ENCODE measurements at regions not wholly inside any gene's neighbourhood (a gene's known extent, or its start where the extent isn't known, plus 50 kb on each side); places are given as distances from the start of the nearest gene placed in this dataset.

- Mint-ChIP-seq H3K27ac (no peak overlapping the region), H3K4me1 (ENCODE audit: low read depth) (peaks cover 4% of the 10 kb centered on the region), H3K36me3 (ENCODE audit: low read depth) (no peaks in the 10 kb centered on the region), H3K4me3 (no peak overlapping the region), H3K27me3 (ENCODE audit: insufficient read depth) (peaks cover 5% of the 10 kb centered on the region), H3K9me3 (peaks cover 4% of the 10 kb centered on the region)
- intact Hi-C loops (cut with micrococcal nuclease) = no loop called here
- DNase-seq (ENCODE audit: low spot score) = no peak
Observed at GRCh38 chr22:27138471-27138870, 481.1 kb downstream of the MIAT start.

GRCh38 chr22:27139935-27140511 lies 482.6 kb downstream of the MIAT start:
- intact Hi-C loops (cut with micrococcal nuclease) = no loop called here
- Mint-ChIP-seq H3K36me3 (ENCODE audit: low read depth) (no peaks in the 10 kb centered on the region), H3K9me3 (peaks cover 4% of the 10 kb centered on the region), H3K27me3 (ENCODE audit: insufficient read depth) (peaks cover 5% of the 10 kb centered on the region), H3K27ac (no peak overlapping the region), H3K4me3 (no peak overlapping the region), H3K4me1 (ENCODE audit: low read depth) (no peaks in the 10 kb centered on the region)
- DNase-seq (ENCODE audit: low spot score) = no peak

GRCh38 chr22:27142286-27142685 lies 484.9 kb downstream of the MIAT start:
- no peak overlapping the region for H3K27ac Mint-ChIP-seq
- no peaks in the 10 kb centered on the region for H3K4me1 Mint-ChIP-seq (ENCODE audit: low read depth)
- DNase-seq (ENCODE audit: low spot score) = no peak
- H3K9me3 Mint-ChIP-seq = no peaks in the 10 kb centered on the region
- no peak overlapping the region for H3K4me3 Mint-ChIP-seq
- intact Hi-C loops (cut with micrococcal nuclease) = no loop called here
- H3K27me3 Mint-ChIP-seq (ENCODE audit: insufficient read depth) = peaks cover 3% of the 10 kb centered on the region
- H3K36me3 Mint-ChIP-seq (ENCODE audit: low read depth) = no peaks in the 10 kb centered on the region

- Mint-ChIP-seq H3K4me3 (no peak overlapping the region), H3K27me3 (ENCODE audit: insufficient read depth) (peaks cover 3% of the 10 kb centered on the region), H3K27ac (no peak overlapping the region), H3K9me3 (peaks cover 8% of the 10 kb centered on the region), H3K36me3 (ENCODE audit: low read depth) (no peaks in the 10 kb centered on the region), H3K4me1 (ENCODE audit: low read depth) (no peaks in the 10 kb centered on the region)
- intact Hi-C loops (cut with micrococcal nuclease) = no loop called here
- DNase-seq (ENCODE audit: low spot score) = no peak
Observed at GRCh38 chr22:27144321-27144720, 486.9 kb downstream of the MIAT start.

- Mint-ChIP-seq H3K27me3 (ENCODE audit: insufficient read depth) (peaks cover 3% of the 10 kb centered on the region), H3K9me3 (peaks cover 12% of the 10 kb centered on the region), H3K36me3 (ENCODE audit: low read depth) (no peaks in the 10 kb centered on the region), H3K4me3 (no peak overlapping the region), H3K27ac (no peak overlapping the region), H3K4me1 (ENCODE audit: low read depth) (no peaks in the 10 kb centered on the region)
- intact Hi-C loops (cut with micrococcal nuclease) = no loop called here
- DNase-seq (ENCODE audit: low spot score) = no peak
Observed at GRCh38 chr22:27146866-27147633, 489.7 kb downstream of the MIAT start.

DNA sequence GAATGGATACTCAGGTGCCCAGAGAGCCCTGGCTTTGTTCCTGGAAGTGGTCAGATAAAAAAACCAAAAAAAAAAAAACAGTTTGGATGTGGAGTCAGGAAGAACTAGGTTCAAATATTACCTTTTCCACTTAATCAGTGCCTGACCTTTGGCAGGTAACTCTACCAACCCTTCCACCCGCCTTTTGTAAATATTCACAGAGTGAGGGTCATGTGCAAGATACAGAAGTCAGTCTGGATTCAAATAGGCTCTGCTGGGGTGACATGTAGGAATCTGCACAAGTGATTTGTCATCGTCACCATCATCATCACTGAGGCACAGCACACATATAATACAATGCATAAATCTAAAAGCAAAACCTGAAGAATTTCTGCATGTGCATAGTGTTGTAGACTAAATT lies 490.7 kb downstream of the MIAT start:
- no peaks in the 10 kb centered on the region for H3K4me1 Mint-ChIP-seq (ENCODE audit: low read depth)
- intact Hi-C loops (cut with micrococcal nuclease) = no loop called here
- H3K9me3 Mint-ChIP-seq = peaks cover 12% of the 10 kb centered on the region
- no peak overlapping the region for H3K4me3 Mint-ChIP-seq
- no peaks in the 10 kb centered on the region for H3K36me3 Mint-ChIP-seq (ENCODE audit: low read depth)
- DNase-seq (ENCODE audit: low spot score) = no peak
- H3K27ac Mint-ChIP-seq = no peak overlapping the region
- H3K27me3 Mint-ChIP-seq (ENCODE audit: insufficient read depth) = peaks cover 3% of the 10 kb centered on the region

DNA sequence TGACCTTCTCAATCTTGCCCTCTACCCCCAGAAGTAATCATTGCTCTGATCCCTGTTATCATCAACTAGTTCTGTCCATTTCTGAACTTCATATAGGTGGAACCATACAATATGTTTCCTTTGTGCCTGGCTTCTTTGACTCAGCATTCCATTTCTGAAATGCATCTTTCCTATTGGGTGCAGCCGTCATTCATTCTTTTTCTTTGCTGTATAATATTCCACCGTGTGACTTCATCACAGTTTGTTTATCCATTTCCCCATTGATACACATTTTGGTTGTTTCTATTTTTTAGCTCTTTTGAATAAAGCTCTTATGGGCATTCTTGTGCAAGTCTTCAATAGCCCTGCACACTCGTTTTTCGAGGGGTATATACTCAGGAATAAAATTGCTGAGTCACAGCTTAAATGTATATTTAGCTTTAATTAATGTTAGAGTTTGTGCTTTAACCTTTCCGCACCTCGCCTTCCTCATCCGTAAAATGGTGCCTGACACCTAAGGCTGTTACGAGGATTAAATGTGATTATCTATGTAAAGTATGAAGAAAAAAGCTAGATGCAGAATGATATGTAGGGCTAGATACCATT lies 491.6 kb downstream of the MIAT start:
- H3K27ac Mint-ChIP-seq = no peak overlapping the region
- H3K27me3 Mint-ChIP-seq (ENCODE audit: insufficient read depth) = peaks cover 3% of the 10 kb centered on the region
- H3K36me3 Mint-ChIP-seq (ENCODE audit: low read depth) = no peaks in the 10 kb centered on the region
- H3K4me1 Mint-ChIP-seq (ENCODE audit: low read depth) = no peaks in the 10 kb centered on the region
- peaks cover 12% of the 10 kb centered on the region for H3K9me3 Mint-ChIP-seq
- no peak for DNase-seq (ENCODE audit: low spot score)
- no peak overlapping the region for H3K4me3 Mint-ChIP-seq
- intact Hi-C loops (cut with micrococcal nuclease) = no loop called here

DNA sequence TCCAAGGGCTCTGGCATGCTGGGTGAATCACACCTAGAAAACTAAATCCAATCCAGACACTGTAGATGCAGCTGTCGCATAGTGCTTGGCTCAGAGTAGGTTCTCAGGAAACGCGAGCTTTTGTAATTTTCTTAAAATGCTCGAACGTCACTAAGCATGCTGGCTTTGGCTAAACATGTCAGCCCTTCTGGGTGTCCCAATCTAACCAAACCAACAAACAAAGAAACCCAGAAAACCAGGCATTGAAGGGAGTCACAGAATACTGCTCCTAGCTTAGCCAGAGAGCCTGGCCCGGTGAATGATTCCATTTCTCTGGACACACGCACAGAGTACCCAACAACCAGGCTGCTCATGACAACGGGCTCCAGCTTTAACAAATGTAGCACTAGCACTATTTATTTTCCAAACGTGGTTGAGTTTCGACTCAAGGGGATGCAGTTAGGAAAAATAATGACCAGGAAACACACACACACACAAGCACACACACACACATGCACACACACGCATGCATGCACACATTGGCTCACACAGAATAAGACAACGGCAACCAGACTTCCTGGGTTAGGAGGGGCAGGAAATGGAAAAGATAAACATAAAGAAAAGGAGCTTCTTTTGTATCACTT lies 492.6 kb downstream of the MIAT start:
- intact Hi-C loops (cut with micrococcal nuclease) = no loop called here
- no peaks in the 10 kb centered on the region for H3K4me1 Mint-ChIP-seq (ENCODE audit: low read depth)
- DNase-seq (ENCODE audit: low spot score) = no peak
- H3K9me3 Mint-ChIP-seq = peaks cover 12% of the 10 kb centered on the region
- no peak overlapping the region for H3K27ac Mint-ChIP-seq
- no peak overlapping the region for H3K4me3 Mint-ChIP-seq
- no peaks in the 10 kb centered on the region for H3K36me3 Mint-ChIP-seq (ENCODE audit: low read depth)
- H3K27me3 Mint-ChIP-seq (ENCODE audit: insufficient read depth) = peaks cover 3% of the 10 kb centered on the region

DNA sequence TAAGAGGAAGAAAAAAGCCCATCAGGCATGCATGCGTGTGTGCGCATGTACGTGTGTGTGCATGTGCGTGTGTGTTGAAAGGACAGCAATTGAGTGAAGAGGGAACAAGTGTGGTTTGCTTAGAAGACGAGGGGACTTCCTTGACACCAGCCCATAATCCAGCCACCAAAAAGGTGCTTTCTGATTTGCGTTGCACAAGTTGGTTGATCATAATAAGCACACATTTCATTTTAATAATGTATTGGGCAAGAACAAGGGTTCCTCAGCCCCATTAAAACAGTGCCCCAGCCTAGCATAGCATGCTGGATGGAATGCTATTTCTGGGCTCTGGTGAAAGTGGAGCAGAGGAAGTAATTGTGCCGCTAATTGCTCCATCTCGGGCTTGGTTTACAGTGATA lies 493.2 kb downstream of the MIAT start:
- DNase-seq (ENCODE audit: low spot score) = no peak
- intact Hi-C loops (cut with micrococcal nuclease) = no loop called here
- H3K36me3 Mint-ChIP-seq (ENCODE audit: low read depth) = no peaks in the 10 kb centered on the region
- H3K4me3 Mint-ChIP-seq = no peak overlapping the region
- peaks cover 3% of the 10 kb centered on the region for H3K27me3 Mint-ChIP-seq (ENCODE audit: insufficient read depth)
- no peak overlapping the region for H3K27ac Mint-ChIP-seq
- H3K9me3 Mint-ChIP-seq = peaks cover 12% of the 10 kb centered on the region
- H3K4me1 Mint-ChIP-seq (ENCODE audit: low read depth) = no peaks in the 10 kb centered on the region

- Mint-ChIP-seq H3K27me3 (ENCODE audit: insufficient read depth) (peaks cover 3% of the 10 kb centered on the region), H3K36me3 (ENCODE audit: low read depth) (no peaks in the 10 kb centered on the region), H3K27ac (no peak overlapping the region), H3K4me3 (no peak overlapping the region), H3K4me1 (ENCODE audit: low read depth) (no peaks in the 10 kb centered on the region), H3K9me3 (peaks cover 12% of the 10 kb centered on the region)
- intact Hi-C loops (cut with micrococcal nuclease) = no loop called here
- no peak for DNase-seq (ENCODE audit: low spot score)
Observed at GRCh38 chr22:27151407-27151806, 494.0 kb downstream of the MIAT start.

- intact Hi-C loops (cut with micrococcal nuclease) = no loop called here
- H3K36me3 Mint-ChIP-seq (ENCODE audit: low read depth) = no peaks in the 10 kb centered on the region
- H3K27ac Mint-ChIP-seq = no peak overlapping the region
Observed at GRCh38 chr22:27152033-27152432, 494.6 kb downstream of the MIAT start.

GRCh38 chr22:27152883-27153282 lies 495.5 kb downstream of the MIAT start:
- H3K27me3 Mint-ChIP-seq (ENCODE audit: insufficient read depth) = peaks cover 4% of the 10 kb centered on the region
- H3K27ac Mint-ChIP-seq = no peak overlapping the region
- intact Hi-C loops (cut with micrococcal nuclease) = no loop called here
- peaks cover 12% of the 10 kb centered on the region for H3K9me3 Mint-ChIP-seq
- no peaks in the 10 kb centered on the region for H3K36me3 Mint-ChIP-seq (ENCODE audit: low read depth)
- no peak for DNase-seq (ENCODE audit: low spot score)
- H3K4me1 Mint-ChIP-seq (ENCODE audit: low read depth) = no peaks in the 10 kb centered on the region
- H3K4me3 Mint-ChIP-seq = no peak overlapping the region

More at GRCh38 chr22:27152033-27152432, 494.6 kb downstream of the MIAT start:
- DNase-seq (ENCODE audit: low spot score) = no peak
- Mint-ChIP-seq H3K9me3 (peaks cover 12% of the 10 kb centered on the region), H3K4me3 (no peak overlapping the region), H3K4me1 (ENCODE audit: low read depth) (no peaks in the 10 kb centered on the region), H3K27me3 (ENCODE audit: insufficient read depth) (peaks cover 4% of the 10 kb centered on the region)

DNA sequence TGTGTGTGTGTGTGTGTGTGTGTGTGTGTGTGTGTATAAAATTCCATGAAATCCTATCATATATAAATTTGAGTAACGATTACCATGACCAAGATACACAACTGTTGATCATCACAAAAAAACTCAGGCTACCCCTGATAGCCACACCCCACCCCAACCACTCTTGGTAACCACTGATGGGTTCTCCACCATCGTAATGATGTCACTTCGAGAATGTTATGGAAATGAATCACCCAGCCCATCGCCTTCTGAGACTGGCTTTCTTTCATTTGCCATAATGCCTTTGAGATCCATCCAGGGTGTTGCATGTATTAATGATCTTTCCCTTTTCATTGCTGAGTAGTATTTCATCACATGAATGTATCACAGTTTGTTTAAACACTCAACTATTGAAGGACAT lies 496.0 kb downstream of the MIAT start:
- no peaks in the 10 kb centered on the region for H3K36me3 Mint-ChIP-seq (ENCODE audit: low read depth)
- peaks cover 4% of the 10 kb centered on the region for H3K27me3 Mint-ChIP-seq (ENCODE audit: insufficient read depth)
- no peak for DNase-seq (ENCODE audit: low spot score)
- intact Hi-C loops (cut with micrococcal nuclease) = no loop called here
- H3K9me3 Mint-ChIP-seq = peaks cover 10% of the 10 kb centered on the region
- H3K4me1 Mint-ChIP-seq (ENCODE audit: low read depth) = no peaks in the 10 kb centered on the region
- no peak overlapping the region for H3K27ac Mint-ChIP-seq
- H3K4me3 Mint-ChIP-seq = no peak overlapping the region
